ENCODE measurements at regions not wholly inside any gene's neighbourhood (a gene's known extent, or its start where the extent isn't known, plus 50 kb on each side); places are given as distances from the start of the nearest gene placed in this dataset.
"Not testable (repeated sequence)": the region's sequence is repeated elsewhere in the genome, so short reads cannot be mapped to it uniquely, and the experiment has no call there.

DNA sequence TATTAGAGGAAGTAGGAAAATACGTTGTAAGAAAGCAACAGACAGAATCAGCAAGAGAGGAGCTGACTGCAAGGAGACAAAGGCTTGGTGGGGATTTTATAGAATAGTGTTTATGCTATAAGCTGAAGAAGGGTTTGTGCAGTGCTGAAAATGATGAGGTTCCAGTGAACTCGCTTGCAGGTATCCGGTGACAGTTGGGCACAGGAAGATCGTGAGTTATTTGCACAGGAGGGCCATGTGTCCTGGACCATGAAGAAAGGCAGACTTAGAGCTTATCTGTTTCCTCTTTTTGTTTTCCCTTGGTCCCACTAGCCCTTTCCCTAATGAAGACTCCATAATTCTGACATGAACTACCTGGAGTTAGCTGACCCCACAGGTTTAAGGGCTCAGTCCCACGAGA is 61.4 kb downstream of the NXNL2 start:
- no peak for DNase-seq

- no peak for DNase-seq
Observed at GRCh38 chr9:88604836-88605511, 70.0 kb downstream of the NXNL2 start.

DNA sequence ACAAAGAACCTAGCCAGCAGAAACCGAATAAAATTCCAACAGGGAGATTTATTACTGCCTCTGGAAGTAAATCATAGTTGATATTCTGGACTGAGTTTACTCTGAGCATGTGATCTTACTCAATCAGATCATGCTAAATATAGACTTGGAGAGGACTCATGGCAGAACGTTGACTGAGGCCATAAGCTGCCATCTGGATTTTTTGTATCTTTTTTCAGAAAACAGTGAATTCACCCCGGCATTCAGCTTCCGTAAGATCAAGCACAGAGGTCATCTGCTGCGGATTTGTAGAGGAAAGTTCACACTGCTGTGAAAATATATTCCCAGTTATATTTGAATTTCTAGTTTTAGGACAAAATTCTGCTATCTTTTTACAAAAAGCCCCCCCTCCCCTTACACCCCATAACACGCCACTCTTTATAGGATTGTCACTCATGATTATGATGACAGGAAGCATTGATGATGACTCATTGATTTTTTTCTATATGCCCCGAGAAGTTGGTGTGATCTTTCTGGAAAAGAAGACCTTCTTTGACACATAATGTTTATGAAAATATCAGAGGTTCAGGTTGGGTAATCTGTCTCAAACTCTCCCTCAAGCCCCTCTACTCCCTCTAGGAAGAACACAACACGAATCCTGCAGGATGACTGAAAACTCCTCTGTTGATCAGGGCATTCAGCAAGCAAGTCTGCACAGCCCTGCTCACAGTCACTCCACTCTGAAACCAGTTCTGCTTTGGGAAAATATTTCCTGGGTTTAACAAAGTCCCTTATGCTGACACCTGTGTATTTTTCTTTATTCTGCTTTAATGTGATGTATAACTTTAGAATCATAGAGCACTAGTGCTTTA is 70.8 kb downstream of the NXNL2 start:
- no peak for DNase-seq

- DNase-seq, result no peak
Observed at GRCh38 chr9:88614359-88614758, 79.4 kb downstream of the NXNL2 start.

DNA sequence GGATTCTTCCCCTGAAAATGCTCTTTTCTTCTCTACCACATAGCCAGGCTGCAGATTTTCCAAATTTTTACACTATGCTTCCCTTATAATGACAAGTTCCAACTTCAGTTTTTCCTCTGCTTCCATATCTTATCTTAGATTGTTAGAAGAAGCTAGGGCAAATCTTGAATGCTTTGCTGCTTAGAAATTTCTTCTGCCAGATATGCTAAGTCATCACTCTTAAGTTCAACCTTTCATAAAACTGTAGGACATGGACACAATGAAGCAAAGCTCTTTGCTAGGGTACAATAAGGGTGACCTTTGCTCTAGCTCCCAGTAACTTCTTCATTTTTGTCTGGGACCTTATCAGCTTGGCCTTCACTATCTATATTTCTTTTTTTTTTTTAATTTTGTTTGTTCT is 88.7 kb downstream of the NXNL2 start:
- no peak for DNase-seq

GRCh38 chr9:88628114-88628513 is 93.1 kb downstream of the NXNL2 start:
- no peak for DNase-seq

GRCh38 chr9:88628811-88629210 is 93.8 kb downstream of the NXNL2 start:
- no peak for DNase-seq

GRCh38 chr9:88630574-88630973 is 95.6 kb downstream of the NXNL2 start:
- DNase-seq, result not testable (repeated sequence)

- DNase-seq, result no peak
Observed at GRCh38 chr9:88635151-88635550, 100.2 kb downstream of the NXNL2 start.

DNA sequence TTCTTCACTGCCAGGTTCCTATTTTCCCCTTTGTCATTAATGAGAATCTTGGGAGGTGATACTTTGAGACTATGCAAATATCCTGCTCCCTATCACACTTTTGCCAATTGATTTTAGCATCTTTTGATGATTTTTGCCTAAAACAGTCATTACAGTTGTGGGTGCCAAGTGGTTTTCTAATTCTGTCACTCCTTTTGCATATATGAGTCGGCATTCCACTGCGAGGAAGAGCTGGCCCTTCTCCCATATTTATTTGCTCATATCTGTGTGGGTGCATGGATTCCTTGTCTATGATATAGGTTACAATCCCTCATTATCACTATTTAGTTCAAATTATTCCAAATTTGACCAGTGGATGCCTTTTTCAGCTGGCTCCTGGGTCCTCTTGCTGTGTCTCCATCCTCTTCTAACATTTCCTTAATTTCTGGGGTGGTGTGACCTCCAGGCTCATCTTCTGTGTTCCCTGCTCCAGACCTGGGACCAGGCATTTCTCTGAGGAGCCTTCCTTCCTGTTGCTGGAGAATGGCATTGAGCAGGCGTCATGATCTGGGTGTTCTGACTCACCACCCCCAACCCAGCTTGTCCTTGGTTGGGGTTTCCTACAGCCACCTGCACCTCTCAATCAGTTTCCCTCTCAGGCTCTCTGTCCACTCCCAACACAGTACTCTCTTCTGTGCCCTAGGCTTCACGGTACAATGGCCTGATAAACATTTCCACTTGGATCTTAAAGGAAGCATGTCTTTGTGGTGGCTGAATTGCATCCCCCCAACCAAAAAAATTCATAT is 106.7 kb downstream of the NXNL2 start:
- no peak for DNase-seq

GRCh38 chr9:88642336-88642735 is 107.4 kb downstream of the NXNL2 start:
- no peak for DNase-seq

- DNase-seq, result no peak
Observed at GRCh38 chr9:88643931-88644330, 109.0 kb downstream of the NXNL2 start.

DNA sequence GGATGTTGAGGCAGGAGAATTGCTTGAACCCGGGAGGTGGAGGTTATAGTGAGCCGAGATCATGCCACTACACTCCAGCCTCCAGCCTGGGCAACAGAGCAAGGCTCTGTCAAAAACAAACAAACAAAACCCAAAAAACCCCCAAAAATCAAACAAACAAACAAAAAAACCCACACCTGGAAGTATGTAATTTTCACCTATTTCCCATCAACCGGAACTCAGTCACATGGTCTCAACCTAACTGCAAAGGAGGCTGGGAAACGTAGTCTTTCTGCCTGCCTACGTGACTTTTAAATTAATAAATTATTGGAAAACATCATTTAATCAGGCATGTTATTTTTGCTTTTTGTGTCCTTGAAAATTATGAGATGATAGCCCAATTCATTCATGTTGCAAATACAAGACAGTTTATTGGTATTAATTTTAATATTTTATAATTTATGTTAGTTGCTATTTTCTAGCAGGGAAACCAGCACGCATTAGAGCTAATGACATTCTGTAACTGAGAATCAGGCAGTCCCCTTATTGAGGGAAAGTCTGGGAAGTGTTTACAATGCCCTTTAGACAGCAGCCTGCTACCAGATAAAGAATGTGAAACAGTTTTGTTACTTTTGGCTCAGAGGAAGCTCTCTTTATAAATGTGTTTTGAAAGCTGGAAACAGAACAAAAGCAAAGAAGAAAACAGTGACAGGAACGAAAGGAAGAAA is 110.3 kb downstream of the NXNL2 start:
- DNase-seq, result no peak

GRCh38 chr9:88645879-88646199 is 110.9 kb downstream of the NXNL2 start:
- DNase-seq, result no peak

DNA sequence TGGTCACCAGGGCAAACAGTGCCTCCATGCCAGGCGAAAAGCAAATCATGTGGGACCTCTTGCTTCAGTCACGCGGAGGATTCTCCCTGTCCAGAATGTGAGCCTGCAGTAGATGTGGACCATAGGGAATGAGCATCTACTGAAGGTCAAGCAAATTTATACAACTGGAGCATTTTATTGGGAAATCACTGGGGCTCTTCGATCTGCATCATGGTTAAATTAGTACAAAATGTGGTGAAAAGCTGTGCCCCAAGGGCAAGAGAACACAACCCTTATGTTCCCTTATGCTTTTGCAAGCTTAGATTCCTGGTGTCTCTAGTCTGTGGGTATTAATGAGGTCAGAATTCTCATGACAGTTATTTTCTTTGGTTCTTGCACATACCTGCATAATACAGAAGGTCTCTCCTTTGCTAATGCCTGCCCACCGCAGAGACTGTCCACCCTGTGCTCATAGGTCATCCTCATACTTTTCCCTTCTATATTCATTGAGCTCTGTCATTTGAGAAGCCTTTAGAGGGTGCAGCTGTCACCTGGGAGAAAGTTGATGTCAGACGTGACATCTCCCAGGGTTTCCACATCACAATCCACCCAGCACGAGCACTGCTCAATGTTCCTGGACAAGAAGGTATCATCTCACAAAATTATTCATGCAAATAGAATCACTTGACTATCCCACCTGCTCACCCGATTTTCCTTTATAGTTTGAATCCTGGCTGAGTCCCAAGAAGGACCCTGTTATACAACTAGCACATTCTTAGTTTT is 111.7 kb downstream of the NXNL2 start:
- DNase-seq, result no peak

GRCh38 chr9:88651682-88652633 is 117.0 kb downstream of the NXNL2 start:
- peak; percentile 77 for DNase-seq

GRCh38 chr9:88652876-88653275 is 117.9 kb downstream of the NXNL2 start:
- no peak for DNase-seq

- no peak for DNase-seq
Observed at GRCh38 chr9:88653406-88653805, 118.4 kb downstream of the NXNL2 start.

GRCh38 chr9:88653911-88654310 is 118.9 kb downstream of the NXNL2 start:
- no peak for DNase-seq

DNA sequence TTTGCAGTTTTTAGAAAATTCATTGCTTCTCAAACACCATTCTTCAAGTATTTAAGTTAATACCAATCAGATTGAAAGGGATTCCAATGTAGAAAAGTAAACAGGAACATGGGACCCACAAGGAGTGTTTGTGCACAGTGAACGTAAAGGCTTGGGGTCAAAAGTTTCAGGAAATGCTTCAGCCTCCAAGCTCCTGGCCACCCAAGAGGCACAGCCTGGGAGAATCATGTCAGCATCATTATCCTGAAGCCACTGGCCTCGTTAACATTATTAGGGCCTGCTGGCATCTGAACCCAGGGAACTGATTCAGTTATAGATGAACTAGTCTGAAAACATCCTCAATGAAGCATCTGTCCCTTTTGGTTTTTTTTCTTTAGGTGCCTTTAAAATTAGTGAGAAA is 122.9 kb downstream of the NXNL2 start:
- no peak for DNase-seq

DNA sequence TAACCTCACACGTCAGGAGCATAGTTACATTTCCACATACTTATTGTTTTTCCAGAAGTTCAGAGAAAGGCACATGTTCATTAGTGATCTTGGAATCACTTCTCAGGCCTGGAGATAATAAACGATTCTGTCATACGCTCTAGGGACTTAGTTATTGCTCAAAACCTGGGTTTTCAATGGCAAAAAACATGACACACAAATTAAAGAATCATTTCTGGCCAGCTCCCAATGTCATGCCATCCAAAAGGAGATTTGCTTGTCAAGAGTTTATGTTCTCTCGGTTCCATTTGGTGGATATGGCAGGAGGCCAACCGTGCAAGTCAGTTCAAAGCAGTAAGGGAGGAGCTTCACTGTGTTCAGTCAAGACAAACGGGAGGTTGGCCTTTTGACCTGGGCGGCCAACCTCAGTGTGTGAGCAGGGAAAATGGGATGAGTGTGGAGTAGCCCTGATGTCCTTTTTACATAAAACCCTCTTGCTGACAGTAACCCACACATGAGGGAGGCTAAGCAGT is 123.4 kb downstream of the NXNL2 start:
- no peak for DNase-seq
